ENCODE measurements at regions not wholly inside any gene's neighbourhood (a gene's known extent, or its start where the extent isn't known, plus 50 kb on each side); places are given as distances from the start of the nearest gene placed in this dataset.
"Not testable (repeated sequence)": the region's sequence is repeated elsewhere in the genome, so short reads cannot be mapped to it uniquely, and the experiment has no call there.

DNA sequence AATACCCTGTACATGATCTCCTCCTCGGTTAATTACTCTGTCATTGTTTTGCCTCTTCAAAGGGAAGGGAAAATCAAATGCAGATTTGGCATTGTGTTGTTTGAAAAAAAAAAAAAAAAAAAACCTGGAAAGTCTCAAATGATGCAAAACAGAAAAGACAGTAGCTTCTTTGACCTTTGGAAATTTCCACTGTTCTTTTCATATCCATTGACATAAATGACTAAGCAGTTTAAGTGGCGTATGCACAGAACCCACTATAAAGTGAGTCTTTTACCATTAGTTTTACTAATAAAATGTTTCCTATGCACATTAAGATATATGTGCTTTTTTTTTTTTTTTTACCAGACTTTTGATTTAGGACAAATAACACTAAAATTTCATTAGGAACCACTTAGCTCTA is 704.3 kb downstream of the TFAP2A start:
- DNase-seq (ENCODE audit: low spot score): no peak

DNA sequence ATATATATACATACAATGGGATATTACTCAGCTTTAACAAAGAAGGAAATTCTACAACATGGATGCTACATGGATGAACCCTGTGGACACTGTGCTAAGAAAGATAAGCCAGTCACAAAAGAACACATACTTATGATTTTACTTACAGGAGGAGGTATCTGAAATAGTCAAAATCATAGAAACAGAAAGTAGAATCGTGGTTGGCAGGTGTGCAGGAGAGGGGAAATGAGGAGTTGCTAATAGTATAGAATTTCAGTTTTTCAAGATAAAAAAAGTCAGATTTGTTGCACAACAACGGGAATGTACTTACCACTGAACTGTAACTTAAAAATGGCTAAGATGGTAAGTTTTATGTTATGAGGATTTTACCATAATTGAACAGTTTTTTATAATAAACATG is 706.3 kb downstream of the TFAP2A start:
- no peak for DNase-seq (ENCODE audit: low spot score)

DNA sequence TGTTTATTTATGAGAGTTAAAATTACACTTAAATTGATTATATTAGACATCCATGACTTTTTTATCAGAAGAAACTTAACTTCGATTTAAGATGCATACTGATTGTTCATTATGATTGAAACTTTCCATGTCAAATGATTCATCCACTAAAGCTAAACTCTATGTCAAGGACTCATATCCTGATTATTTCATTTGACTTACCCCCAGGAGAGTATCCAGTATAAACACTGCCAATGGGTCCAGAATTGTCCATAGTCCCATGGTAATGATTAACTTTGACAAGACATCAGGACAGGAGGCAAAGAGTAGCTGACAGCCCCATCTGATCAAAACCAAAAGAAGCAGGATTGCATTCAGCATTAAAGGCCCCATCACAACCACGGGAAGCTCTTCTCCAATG is 709.9 kb downstream of the TFAP2A start:
- no peak for DNase-seq (ENCODE audit: low spot score)

DNA sequence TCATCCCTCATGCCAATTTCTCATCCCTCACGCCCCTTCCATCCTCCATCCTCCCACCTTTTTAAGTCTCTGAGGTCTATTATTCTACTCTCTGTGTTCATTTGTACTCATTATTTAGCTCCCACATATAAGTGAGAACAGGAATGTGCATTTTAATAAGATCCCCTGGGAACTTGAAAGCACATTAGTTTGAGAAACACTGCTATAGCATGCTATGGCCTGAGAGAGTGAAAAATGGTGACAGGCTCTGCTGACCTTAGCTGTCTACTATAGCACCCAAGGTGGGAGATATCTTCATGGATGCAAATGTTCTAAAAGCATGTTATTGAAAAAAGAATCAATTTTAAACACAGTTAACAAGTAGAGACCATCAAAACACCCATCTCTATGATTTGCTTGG is 712.0 kb downstream of the TFAP2A start:
- no peak for DNase-seq (ENCODE audit: low spot score)

DNA sequence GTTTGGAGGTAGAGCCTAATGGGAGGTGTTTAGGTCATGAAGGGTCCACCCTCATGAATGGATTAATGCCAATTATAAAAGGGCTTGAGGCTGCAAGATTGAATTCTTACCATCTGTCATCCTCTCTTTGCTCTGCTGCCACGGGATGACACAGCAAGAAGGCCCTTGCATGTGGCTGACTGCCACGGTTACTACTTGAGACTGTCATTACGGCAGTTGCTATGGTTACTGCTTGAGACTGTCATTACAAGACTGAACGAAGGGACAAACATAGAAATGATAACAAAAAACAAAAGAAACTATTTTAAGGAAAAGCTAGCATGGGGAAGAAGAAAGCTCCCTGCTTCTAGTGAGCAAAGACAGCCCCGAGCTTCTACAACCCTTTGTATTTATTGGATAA is 715.0 kb downstream of the TFAP2A start:
- DNase-seq (ENCODE audit: low spot score): no peak

DNA sequence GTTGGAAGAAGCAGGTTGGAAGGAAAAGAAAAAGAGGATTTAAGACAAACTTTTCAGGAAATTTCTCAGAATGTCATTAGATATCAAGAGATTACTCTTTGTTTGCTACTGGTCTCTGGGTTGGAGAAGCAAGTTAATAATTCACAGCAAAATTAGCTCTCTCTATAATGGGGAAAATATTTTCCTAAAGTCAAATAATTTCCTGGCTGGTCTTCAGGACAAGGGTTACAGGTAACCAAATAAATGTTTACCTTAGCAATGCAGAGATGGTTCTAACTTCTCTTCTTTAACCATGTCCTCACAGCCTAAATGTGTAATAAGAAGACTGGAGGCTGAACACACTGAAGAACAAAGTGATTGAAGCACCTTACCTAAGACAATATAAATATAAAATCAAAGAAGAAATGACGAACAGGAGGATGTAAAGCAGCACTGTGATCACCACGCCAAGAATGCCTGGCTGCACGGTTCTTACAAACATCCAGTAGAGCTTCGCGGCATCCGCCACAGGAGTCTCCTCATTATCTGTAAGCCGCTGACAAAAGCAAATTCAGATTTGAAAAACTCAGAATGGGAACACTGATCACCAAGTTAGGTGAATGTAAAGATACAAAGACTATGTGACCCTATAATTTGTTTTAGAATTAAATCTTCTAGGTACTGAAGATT is 717.5 kb downstream of the TFAP2A start:
- no peak for DNase-seq (ENCODE audit: low spot score)

DNA sequence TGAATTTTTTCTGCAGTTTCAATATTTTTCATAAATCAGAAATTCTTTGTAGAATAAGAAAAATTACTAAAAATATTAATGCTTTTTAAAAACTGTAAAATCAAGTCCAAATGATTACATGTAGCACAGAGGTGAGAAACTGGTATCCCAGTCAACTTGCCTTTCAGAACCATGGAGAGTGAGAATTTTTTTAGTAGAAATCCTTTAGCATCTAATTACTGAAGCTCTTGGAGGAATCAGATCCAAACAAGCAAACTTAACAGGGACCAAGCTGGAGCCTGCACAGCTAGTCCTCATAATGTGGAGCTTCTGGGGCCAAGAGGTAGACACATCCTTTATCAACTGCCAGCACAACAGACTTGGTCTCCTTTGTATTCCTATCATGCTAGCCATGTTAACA is 724.5 kb downstream of the TFAP2A start:
- DNase-seq (ENCODE audit: low spot score): no peak

DNA sequence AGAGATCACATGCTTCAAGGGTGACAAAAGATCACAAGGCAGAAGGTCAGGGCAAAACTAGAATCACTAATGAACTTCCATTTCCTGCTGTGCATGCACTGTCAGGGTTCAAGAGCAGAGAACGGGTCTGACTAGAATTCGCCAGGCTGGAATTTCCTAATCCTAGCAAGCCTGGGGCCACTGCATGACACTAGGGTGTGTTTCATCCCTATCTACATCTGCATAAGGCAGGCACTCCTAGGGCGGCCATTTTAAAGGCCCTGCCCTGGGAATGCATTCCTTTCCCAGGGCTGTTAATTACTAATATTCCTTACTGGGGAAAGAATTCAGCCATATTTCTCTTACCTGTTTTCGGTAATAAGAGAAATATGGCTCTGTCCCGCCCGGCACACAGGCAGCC is 734.1 kb downstream of the TFAP2A start:
- not testable (repeated sequence) for DNase-seq (ENCODE audit: low spot score)

DNA sequence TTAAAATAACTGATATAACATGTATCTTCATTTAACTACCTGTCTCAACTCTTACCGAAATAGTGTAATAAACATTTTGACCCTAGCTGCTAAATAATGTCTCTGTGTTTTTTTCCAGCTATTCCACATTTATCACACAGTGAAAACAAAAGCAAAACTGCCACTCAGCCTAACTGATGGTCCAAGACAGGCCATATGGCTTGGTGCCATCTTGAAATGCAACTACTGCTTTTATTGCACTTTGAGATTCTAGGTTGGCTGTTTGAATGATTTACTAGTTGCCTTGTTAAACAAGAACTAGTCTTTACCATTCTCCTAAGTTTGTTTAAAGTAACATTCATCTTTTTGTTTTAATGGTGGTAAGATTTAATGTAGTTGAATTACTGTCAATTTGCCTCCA is 739.8 kb downstream of the TFAP2A start:
- no peak for DNase-seq (ENCODE audit: low spot score)

DNA sequence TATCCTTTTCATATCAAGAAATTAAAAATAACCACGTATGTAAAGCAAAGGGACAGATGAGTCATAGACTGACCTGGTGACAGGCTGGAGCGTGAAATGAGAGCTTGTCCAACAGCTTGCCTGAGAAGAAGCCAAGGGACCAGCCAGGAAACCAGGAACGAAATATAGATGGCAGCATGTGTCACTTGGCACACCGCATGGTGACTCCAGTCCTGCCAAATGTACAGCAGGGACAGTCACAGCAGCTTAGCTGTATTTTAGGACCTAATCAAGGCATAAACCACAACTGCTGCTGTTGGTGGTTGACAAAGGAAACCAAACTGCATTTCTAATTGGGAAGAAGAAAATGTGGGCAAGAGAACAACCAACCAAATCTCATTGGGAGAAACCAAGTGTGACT is 755.0 kb downstream of the TFAP2A start:
- no peak for DNase-seq (ENCODE audit: low spot score)

DNA sequence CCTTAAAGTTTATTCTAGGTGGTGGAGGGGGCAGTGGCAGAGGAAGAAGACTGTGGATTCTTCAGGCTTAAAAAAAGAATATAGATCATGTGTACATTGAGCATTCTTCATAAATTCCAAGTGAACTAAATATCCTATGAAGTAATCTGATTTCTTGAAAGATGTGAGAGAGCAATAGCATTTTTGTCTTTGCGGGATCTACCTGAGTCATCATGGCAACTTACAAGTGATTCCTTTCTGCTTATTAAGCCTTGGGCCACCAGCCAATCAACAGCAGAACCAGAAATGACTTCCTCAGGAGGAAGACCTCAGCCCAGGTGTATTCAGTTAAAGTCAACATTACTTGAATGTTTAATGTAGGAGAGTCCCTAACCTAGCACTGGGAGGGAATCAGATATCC is 756.9 kb downstream of the TFAP2A start:
- no peak for DNase-seq (ENCODE audit: low spot score)

DNA sequence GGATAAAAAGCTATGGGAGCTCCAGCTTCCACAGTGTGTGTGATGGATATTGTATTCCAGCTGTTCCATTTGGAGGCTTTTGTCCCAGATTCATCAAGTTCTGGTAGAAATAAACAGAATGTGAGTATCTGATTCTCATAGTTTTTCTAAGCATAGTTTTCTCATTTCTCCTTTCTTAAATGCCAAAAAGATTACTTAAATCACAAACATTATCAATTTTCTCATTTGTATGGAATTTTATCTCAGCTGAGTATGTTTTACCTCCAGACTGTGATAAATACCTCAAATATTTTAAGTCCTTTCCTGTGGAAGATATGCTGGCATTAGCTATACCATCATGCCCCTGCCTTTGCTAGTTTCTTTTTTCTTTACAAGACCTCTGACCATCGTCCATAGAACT is 767.3 kb downstream of the TFAP2A start:
- DNase-seq (ENCODE audit: low spot score): no peak

DNA sequence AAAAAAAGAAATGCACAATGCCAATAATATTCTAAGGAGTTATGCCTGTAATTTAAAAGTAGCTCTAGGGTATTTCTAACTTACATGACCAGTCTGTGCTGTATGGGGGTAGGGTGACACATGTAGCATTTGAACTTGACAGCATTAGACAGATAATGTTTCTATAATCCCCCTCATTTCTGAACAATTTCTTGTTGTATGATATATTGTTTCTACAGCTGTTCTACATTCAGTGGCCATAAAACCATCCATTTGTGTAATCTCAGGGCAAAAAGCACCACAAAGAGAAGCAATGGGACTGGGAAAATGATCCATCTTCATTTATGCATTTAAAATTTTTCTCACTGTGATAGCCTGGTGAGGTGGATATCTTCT is 767.8 kb downstream of the TFAP2A start:
- DNase-seq (ENCODE audit: low spot score): no peak

DNA sequence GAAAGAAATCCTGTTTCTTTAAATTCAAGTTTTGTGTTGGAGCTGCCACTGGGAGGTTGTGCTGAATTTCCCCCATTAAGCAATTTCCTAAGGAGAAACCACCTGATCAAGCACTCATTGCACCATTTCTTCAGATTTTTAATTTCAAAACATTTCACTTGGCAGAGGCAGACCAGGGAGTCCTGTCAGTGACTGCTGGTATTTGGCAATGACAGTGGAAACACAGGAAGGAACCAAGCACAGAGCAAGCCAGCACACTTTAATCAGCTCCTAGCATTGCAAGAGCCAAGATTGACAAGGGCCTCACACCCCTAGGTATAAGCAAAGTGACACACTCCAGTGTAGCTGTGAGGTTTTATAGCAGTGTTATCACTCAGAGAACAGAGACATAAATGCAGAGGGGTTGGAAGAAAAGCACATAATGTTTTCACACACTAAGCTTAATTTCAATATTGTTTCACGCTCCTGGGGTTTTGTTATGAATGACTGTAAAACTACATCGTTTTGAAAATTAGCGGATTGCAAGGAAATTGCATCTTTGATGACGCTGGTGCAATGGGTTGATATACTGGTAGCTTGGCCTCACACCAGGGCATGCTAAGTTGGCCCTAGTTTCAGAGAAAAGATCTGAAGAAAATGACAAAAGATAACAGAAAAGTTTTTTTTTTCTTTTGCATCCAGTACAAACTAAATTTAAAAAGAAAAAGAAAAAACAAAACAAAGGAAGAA is 768.4 kb downstream of the TFAP2A start:
- no peak for DNase-seq (ENCODE audit: low spot score)

DNA sequence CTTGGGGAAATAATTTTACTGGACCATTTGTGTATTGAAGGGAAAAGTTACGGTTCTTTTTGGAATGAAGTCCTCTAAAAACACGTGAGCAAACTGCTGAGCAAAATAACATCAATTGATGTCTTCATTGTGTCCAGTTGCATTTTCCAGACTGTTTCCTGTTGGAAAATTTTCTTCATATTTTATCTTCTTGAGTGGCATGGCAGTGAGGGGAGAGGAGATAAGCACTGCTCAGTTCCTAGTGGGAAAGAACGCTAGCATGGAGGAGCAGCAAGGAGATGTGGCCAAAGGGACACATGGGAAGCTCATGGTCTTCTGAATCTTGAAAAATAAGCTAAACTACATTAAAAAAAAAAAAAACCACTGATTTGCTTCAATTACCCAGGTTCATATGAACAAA is 776.0 kb downstream of the TFAP2A start:
- no peak for DNase-seq (ENCODE audit: low spot score)

DNA sequence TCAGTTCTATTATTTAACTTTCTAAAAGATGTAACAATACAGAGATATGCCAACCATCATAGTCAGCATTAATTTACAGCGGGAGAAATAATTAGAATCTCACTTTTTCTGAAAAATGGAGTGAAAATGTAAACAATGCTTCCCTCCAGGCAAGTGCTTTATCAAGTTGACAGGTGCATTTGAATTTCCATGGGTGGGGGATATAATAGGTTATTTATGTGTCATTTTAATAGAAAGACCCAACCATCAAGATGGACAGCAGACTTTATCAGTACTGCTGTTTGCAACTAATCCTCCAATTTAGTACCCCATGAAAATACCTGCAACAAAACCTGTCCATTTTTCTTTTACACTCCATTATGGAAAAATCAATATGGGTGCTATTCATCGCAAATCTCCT is 780.1 kb downstream of the TFAP2A start:
- no peak for DNase-seq (ENCODE audit: low spot score)

DNA sequence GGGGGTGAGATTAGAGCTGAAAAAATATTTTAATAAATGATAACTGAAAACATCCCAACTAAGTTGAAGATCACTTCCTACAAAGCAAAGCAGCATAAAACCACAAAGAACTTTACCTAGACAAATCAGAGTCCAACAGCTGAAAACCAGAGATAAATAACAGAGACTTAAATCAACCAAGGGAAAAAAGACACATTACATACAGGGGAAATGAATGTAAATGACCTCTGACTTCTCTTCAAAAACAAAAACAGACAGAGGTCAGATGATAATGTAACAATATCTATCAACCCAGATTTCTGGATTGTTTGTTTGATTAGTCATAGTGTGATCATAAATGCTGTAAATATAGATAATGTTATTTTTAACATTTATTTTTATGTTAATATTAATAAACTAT is 782.8 kb downstream of the TFAP2A start:
- DNase-seq (ENCODE audit: low spot score): no peak

DNA sequence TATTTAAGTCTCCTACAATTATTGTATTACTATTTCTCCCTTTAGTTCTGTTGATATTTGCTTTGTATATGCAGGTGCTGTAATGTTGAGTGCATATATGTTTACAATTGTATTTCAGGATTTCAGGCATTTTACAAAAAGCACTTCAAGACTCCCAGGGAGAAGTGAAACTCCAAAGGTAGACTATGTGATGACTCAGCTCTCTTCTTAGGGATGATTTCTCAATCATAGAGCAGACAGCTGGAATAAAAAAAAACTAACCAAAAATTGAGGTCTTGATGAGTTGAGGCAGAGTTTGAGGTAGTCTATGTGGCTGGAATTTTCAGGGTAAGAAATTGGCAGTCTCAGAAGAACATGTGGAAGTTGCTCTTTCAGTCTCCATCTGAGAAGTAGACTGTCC is 786.1 kb downstream of the TFAP2A start:
- no peak for DNase-seq (ENCODE audit: low spot score)

DNA sequence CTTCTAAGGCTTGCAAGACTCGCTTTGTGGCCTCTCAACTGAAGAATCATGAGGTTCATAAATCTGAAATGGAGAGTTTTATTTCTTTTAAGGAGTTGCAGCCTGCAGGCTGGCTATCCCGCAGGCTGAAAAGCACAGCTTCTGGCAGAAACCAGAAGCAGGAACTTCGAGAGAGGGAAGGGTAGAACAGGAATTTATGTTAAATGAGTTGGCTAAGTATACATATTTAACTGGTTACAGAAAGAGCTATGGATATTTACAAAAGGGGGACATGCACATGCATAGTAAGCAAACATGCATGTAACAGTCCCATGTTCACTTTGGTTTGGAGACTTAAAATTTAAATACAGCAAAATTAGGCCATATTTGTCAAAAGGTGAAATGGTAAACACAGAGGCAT is 787.0 kb downstream of the TFAP2A start:
- no peak for DNase-seq (ENCODE audit: low spot score)

DNA sequence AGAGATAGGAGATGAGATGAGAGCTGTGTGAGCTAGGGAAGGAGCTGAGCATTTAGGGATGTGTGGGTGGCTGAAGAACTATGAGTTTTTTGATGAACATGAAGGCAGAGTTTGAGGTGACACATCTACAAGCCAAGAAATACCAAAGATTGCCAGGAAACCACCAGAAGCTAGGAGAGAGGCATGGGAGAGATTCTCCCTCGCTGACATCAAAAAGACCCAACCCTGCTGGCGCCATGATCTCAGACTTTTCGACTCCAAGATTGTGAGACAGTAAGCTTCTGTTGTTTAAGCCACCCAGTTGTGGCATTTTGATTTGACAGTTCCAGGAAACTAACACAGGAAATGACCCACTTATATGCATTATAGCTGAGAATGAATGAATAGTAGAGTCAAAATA is 790.9 kb downstream of the TFAP2A start:
- no peak for DNase-seq (ENCODE audit: low spot score)

DNA sequence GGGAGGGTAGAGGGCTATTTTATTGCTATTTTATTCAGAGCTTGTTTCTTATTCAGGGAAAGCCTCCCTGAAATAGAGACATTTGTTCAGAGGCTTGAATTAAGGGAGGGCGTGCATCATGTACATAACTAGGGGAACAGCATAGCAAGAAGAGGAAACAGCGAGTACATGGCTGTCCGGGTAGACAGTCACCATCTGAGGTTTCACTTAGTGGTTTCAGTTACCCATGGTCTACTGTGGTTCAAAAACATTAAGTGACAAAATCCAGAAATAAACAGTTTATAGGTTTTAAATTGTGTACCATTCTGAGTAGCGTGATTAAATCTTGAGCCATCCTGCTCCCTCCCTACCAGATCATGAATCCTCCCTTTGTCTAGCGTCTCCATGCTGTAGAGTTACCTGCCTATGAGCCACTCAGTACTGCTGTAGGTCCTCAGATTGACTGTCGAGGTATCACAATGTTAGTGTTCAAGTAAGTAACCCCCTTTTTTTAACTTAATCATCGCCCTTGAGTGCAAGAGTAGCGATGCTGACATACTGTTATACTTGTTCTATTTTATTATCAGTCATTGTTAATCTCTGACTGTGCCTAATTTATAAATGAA is 791.5 kb downstream of the TFAP2A start:
- DNase-seq (ENCODE audit: low spot score): no peak

DNA sequence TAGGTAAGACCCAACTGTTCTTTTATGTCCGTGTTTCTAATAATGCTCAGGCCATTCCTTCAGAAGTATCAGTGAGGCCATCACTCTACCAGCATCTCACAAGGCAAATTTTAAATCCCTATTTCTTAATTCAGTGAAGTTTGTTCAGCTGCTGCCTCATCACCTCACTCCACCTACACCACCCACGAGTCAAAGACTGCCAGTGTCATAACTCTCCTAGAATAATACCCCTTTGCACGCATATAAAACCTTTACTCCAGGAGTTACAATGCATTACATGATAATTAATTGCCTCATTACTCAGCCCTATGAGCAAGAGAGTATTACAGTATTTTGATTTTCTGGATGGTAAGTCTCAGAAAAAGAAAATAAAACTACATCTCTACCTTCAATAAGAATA is 793.6 kb downstream of the TFAP2A start:
- DNase-seq (ENCODE audit: low spot score): no peak

DNA sequence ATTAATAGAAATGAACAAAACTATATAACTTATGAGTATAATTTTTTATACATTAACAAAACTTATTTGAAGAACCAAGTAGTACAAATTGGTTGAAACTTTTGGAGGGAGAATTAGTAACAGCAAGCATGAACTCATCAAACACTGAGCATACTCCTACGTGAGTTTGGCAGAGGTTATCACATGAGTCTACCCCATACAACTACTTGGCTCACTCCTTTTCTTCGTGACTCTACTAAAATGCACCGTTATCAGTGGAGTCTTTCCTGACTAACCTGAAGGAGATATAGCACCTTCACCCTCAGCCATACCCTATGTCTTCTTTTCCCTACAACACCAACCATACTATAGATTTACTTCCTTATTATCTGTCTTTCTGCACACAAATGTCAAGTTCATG is 794.2 kb downstream of the TFAP2A start:
- DNase-seq (ENCODE audit: low spot score): no peak
